ENCODE measurements at regions not wholly inside any gene's neighbourhood (a gene's known extent, or its start where the extent isn't known, plus 50 kb on each side); places are given as distances from the start of the nearest gene placed in this dataset.

- TF ChIP-seq MYNN (tag by site-specific recombination; IDR thresholded peaks at IDR 0.05; ENCODE audit: borderline replicate concordance) (no peak), CTCF (tag by site-specific recombination; IDR thresholded peaks at IDR 0.05) (no peak), ZNF692 (tag by site-specific recombination; IDR thresholded peaks at IDR 0.05) (no peak), ZNF133 (tag by site-specific recombination; IDR thresholded peaks at IDR 0.05) (no peak), ZNF2 (tag by site-specific recombination; IDR thresholded peaks at IDR 0.05) (no peak), MEIS1 (CRISPR knock-in tag; IDR thresholded peaks at IDR 0.05; ENCODE audit: borderline replicate concordance) (no peak), ZNF529 (tag by site-specific recombination; IDR thresholded peaks at IDR 0.05; ENCODE audit: insufficient replicate concordance) (no peak)
Measured at GRCh38 chr1:102472520-102472919, 475.8 kb upstream of the OLFM3 start.
